ENCODE measurements at regions not wholly inside any gene's neighbourhood (a gene's known extent, or its start where the extent isn't known, plus 50 kb on each side); places are given as distances from the start of the nearest gene placed in this dataset.

DNA sequence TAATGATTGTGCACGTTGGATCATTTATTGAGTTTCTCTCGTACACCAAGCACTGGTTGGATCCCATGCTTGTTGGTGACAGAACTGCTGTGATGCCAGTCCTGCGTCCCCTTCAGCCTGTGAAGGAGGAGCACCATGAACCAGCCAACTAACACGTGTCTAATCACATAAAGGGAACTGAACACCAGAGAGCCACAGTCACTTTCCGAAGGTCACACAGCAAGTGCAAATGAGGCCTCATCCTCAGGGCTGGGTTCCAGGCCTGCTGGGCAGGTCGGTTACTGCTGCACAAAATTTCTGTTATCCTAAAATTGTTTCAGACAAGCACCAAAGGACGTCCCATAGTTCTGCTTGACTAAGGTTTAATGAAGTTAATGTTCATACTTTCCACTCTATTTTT is 332.0 kb upstream of the ZNF32 start:
- no peaks in the 10 kb centered on the region for H3K36me3 ChIP-seq
- no peaks in the 10 kb centered on the region for H3K27me3 ChIP-seq
- no peak overlapping the region for H3K4me3 ChIP-seq (ENCODE audit: low read depth, low read length)
- no peak for TF ChIP-seq CTCF (IDR thresholded peaks at IDR 0.05; ENCODE audit: low read depth, low read length)
- H3K4me1 ChIP-seq = peaks cover 2% of the 10 kb centered on the region
- no peaks in the 10 kb centered on the region; the same call in 1 of the 2 replicates for H3K9me3 ChIP-seq
- no peak for DNase-seq

DNA sequence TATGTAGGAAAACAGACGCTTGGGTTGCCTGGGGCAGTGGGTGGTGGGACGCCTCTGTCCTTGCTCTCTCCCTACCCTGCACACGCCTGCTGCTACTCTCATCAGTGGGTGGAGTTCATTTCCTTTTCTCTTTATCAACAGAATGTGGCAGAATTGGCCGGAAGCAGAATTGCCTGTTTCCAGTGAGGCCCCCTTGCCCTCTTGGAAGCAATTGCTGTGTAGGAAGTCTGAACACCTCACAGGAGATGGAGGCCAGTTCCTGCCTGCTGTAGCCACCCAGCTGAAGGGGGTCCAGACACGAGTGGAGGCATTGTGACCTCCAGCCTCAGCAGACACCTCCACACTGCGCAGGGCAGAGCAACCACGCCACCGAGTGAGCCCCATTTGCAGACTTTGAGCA is 331.6 kb upstream of the ZNF32 start:
- Histone ChIP-seq H3K36me3 (no peaks in the 10 kb centered on the region), H3K9me3 (no peaks in the 10 kb centered on the region; the same call in 1 of the 2 replicates), H3K4me3 (ENCODE audit: low read depth, low read length) (no peak overlapping the region), H3K4me1 (peaks cover 2% of the 10 kb centered on the region), H3K27me3 (no peaks in the 10 kb centered on the region)
- no peak for TF ChIP-seq CTCF (IDR thresholded peaks at IDR 0.05; ENCODE audit: low read depth, low read length)
- DNase-seq = peak; percentile 16

DNA sequence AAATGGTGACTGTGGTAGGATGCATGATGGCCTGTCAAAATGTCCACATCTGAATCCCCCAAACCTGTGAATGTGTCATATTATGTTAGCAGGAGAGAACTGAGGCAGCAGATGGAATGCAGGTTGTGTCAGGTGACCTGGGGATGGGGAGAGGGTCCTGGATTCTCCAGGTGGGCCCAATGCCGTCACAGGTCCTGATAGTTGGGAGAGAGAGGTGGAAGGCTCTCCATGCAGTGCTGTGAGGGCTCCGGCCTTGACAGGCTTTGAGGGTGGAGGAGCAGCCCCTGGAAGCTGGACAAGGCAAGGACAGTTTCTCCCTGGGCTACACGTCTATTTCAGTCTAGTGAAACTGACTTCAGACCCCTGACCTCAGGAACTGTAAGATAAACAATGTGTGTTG is 330.9 kb upstream of the ZNF32 start:
- Histone ChIP-seq H3K27me3 (no peaks in the 10 kb centered on the region), H3K9me3 (no peaks in the 10 kb centered on the region; the same call in 1 of the 2 replicates), H3K36me3 (no peaks in the 10 kb centered on the region), H3K4me1 (peaks cover 2% of the 10 kb centered on the region), H3K4me3 (ENCODE audit: low read depth, low read length) (no peak overlapping the region)
- no peak for TF ChIP-seq CTCF (IDR thresholded peaks at IDR 0.05; ENCODE audit: low read depth, low read length)
- DNase-seq = no peak

DNA sequence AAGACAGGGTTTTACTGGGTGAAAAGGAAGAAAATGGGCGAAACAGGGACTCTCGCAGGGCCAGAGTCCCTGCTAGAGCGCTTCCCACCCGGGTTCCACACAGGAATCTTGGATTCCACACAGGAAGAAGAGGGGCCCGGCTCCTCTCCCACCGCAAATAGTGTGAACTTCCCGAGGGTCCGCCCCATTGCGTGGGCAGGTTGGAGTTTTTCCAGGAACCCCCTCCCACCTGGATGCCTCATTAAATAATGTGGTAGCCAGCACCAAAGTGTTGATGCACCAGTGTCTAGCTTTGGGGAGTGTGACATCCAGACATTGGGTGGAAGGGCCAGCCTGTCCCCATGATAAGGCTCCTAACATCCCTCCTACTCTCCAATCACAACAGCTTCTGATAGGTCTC is 330.3 kb upstream of the ZNF32 start:
- no peaks in the 10 kb centered on the region for H3K36me3 ChIP-seq
- no peak for DNase-seq
- no peaks in the 10 kb centered on the region for H3K27me3 ChIP-seq
- no peak overlapping the region for H3K4me3 ChIP-seq (ENCODE audit: low read depth, low read length)
- H3K4me1 ChIP-seq = peaks cover 2% of the 10 kb centered on the region
- H3K9me3 ChIP-seq = no peaks in the 10 kb centered on the region; the same call in 1 of the 2 replicates
- no peak for TF ChIP-seq CTCF (IDR thresholded peaks at IDR 0.05; ENCODE audit: low read depth, low read length)

DNA sequence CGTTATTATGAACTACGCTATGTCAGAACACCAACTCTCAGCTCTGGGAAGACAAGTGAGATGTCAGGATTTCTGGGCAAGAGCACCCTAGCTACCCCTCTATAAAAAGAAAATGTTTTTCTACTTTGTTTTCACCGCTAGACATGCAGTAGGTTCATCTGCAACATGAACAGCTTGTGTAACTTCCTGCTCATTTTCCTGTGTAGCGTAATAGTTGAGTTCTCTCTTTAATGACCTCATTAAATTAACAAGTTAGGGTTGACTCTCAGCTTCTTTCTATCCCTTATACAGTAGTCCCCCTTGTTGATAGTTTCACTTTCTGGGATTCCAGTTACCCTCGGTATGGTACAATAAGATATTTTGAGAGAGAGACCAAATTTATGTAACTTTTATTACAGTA is 329.4 kb upstream of the ZNF32 start:
- H3K4me3 ChIP-seq (ENCODE audit: low read depth, low read length) = no peak overlapping the region
- H3K4me1 ChIP-seq = peaks cover 2% of the 10 kb centered on the region
- no peaks in the 10 kb centered on the region; the same call in 1 of the 2 replicates for H3K9me3 ChIP-seq
- H3K27me3 ChIP-seq = no peaks in the 10 kb centered on the region
- H3K36me3 ChIP-seq = no peaks in the 10 kb centered on the region
- no peak for DNase-seq
- no peak for TF ChIP-seq CTCF (IDR thresholded peaks at IDR 0.05; ENCODE audit: low read depth, low read length)

DNA sequence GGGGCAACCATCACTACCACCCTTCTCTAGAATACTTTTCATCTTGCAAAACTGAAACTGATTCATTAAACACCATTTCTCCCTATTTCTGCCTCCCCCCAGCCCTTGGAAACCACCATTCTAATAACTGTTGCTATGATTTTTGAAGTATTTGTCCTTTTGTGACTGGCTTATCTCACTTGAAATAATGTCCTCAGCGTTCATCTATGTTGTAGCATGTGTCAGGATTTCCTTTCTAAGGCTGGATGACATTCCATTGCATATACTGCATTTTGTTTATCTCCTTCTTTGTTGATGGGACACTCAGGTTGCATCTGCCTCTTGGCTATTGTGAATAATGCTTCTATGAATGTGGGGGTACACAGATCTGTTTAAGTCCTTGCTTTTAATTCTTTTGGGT is 327.6 kb upstream of the ZNF32 start:
- Histone ChIP-seq H3K4me1 (no peaks in the 10 kb centered on the region), H3K4me3 (ENCODE audit: low read depth, low read length) (no peak overlapping the region), H3K9me3 (no peaks in the 10 kb centered on the region; the same call in 1 of the 2 replicates), H3K36me3 (no peaks in the 10 kb centered on the region), H3K27me3 (no peaks in the 10 kb centered on the region)
- no peak for TF ChIP-seq CTCF (IDR thresholded peaks at IDR 0.05; ENCODE audit: low read depth, low read length)
- no peak for DNase-seq
